Caco-2 (cell line): ENCODE measurements at regions not wholly inside any gene's neighbourhood (a gene's known extent, or its start where the extent isn't known, plus 50 kb on each side); places are given as distances from the start of the nearest gene placed in this dataset.

Experiments used
- BruUV-seq: library from RNA; stranded (reverse); fragments of 400-500 nt; replicated peaks from 2 replicates; lab custom pipeline; 2021; lab: Mats Ljungman, UMichigan
- CTCF ChIA-PET: fragments of 300-600 bp; sonication (Branson Sonifier 250); formaldehyde crosslinking; loops from one replicate; lab custom pipeline; 2022; ENCODE audit warnings: antibody characterized with exemption; lab: Charles Lee
- POLR2A ChIA-PET: fragments of 300-600 bp; sonication (Branson Sonifier 250); formaldehyde crosslinking; loops from one replicate; lab custom pipeline; 2022; ENCODE audit warnings: antibody characterized with exemption; lab: Charles Lee
- DNase-seq, 2 experiments: peaks; one replicate each; pipeline versions ENCODE4 v3.0.0 to v3.0.0-alpha.2; 2020 to 2022
- H3K27me3 ChIP-seq: replicated peaks from 2 replicates; pipeline ENCODE4 v1.6.0; 2011; ENCODE audit warnings: low read length; ENCODE audit not compliant: control insufficient read depth, insufficient read depth
- H3K36me3 ChIP-seq: 2 replicates; pipeline ENCODE4 v1.5.1; 2011; ENCODE audit warnings: low read length; ENCODE audit not compliant: control insufficient read depth, insufficient read depth
- H3K4me1 ChIP-seq: fragments of 250-450 bp; sonication (Bioruptor Pico); 2 replicates; pipeline ENCODE4 v1.5.1; 2020; ENCODE audit warnings: mild to moderate bottlenecking
- H3K4me3 ChIP-seq: 2 replicates; pipeline ENCODE4 v1.5.1; 2011; ENCODE audit warnings: low read depth, mild to moderate bottlenecking, control low read depth, low read length
- H3K9me3 ChIP-seq: fragments of 250-450 bp; sonication (Bioruptor Pico); 2 replicates; pipeline ENCODE4 v1.5.1; 2020; ENCODE audit warnings: mild to moderate bottlenecking, moderate library complexity
- H3K27ac Mint-ChIP-seq: one replicate; pipeline ENCODE4 v1.8.0; 2022; ENCODE audit warnings: mixed read lengths; ENCODE audit not compliant: unreplicated experiment
- H3K27me3 Mint-ChIP-seq: one replicate; pipeline ENCODE4 v1.8.0; 2022; ENCODE audit warnings: mixed read lengths; ENCODE audit not compliant: insufficient read depth, unreplicated experiment
- H3K36me3 Mint-ChIP-seq: one replicate; pipeline ENCODE4 v1.8.0; 2022; ENCODE audit warnings: mild to moderate bottlenecking, mixed read lengths; ENCODE audit not compliant: insufficient read depth, unreplicated experiment
- H3K4me1 Mint-ChIP-seq: one replicate; pipeline ENCODE4 v1.8.0; 2022; ENCODE audit warnings: low read depth, mixed read lengths; ENCODE audit not compliant: unreplicated experiment
- H3K4me3 Mint-ChIP-seq: one replicate; pipeline ENCODE4 v1.8.0; 2022; ENCODE audit warnings: mild to moderate bottlenecking, moderate library complexity, mixed read lengths; ENCODE audit not compliant: unreplicated experiment
- H3K9me3 Mint-ChIP-seq: one replicate; pipeline ENCODE4 v1.8.0; 2022; ENCODE audit warnings: mixed read lengths; ENCODE audit not compliant: unreplicated experiment
- intact Hi-C: fragments of 100-400 bp; cut with micrococcal nuclease; formaldehyde crosslinking; loops from one replicate; pipeline ENCODE4 v1.10.0; 2022; ENCODE audit not compliant: unreplicated experiment
- TF ChIP-seq, protein P1 (sequence below), 2 experiments: fragments of 200-600 bp in 1 of 2; IDR thresholded peaks; 1 replicate in 1 of 2; 2 replicates in 1 of 2; pipeline versions ENCODE4 v1.5.1 to v1.8.0; 2011 to 2022; ENCODE audit warnings: antibody characterized with exemption in 1 of 2, control low read depth in 1 of 2, inconsistent platforms in 1 of 2, low read depth in 1 of 2, low read length in 1 of 2, mild to moderate bottlenecking in 1 of 2, moderate library complexity in 1 of 2; ENCODE audit not compliant: insufficient read depth in 1 of 2, severe bottlenecking in 1 of 2, unreplicated experiment in 1 of 2

DNA sequence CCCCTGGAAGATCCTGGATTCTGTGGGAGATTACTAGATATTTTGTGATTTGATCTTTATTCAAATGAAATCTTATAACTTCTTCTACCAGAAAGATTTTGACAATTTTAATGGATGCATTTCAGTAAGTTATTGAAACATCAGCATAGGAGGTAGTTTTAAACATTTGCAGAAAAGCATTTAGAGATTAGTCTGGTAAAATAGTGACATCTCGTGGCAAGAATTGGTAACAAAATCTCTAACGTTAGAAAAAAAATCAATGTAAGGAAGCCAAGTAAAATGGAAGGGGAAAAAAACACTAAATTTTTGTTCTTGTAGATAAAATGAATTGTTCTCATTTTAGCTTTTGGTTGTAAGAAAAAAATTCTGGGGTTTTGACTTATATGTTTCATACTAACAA lies 73.3 kb downstream of the TASL start:
- BruUV-seq = no TSS peak
- H3K9me3 ChIP-seq = no peaks in the 10 kb centered on the region
- H3K36me3 ChIP-seq = no peaks in the 10 kb centered on the region
- intact Hi-C loops = loop anchor here (1.0 to 2.0 kb wide), 3 partner anchors 161 to 362 kb away; no protein-coding TSS in a partner anchor
- Mint-ChIP-seq H3K27ac (no peak overlapping the region), H3K27me3 (peaks cover 3% of the 10 kb centered on the region), H3K4me3 (no peak overlapping the region), H3K36me3 (no peaks in the 10 kb centered on the region), H3K9me3 (no peaks in the 10 kb centered on the region), H3K4me1 (no peaks in the 10 kb centered on the region)
- TF ChIP-seq, protein P1, sequence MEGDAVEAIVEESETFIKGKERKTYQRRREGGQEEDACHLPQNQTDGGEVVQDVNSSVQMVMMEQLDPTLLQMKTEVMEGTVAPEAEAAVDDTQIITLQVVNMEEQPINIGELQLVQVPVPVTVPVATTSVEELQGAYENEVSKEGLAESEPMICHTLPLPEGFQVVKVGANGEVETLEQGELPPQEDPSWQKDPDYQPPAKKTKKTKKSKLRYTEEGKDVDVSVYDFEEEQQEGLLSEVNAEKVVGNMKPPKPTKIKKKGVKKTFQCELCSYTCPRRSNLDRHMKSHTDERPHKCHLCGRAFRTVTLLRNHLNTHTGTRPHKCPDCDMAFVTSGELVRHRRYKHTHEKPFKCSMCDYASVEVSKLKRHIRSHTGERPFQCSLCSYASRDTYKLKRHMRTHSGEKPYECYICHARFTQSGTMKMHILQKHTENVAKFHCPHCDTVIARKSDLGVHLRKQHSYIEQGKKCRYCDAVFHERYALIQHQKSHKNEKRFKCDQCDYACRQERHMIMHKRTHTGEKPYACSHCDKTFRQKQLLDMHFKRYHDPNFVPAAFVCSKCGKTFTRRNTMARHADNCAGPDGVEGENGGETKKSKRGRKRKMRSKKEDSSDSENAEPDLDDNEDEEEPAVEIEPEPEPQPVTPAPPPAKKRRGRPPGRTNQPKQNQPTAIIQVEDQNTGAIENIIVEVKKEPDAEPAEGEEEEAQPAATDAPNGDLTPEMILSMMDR (IDR thresholded peaks at IDR 0.05; ENCODE audit: insufficient read depth in 1 of 2, low read depth in 1 of 2, low read length in 1 of 2, severe bottlenecking in 1 of 2, unreplicated experiment in 1 of 2) = peak in 1 of 2 experiments; percentile 49
- H3K27me3 ChIP-seq = no peaks in the 10 kb centered on the region
- POLR2A ChIA-PET = no interaction called here
- H3K4me1 ChIP-seq = no peaks in the 10 kb centered on the region
- H3K4me3 ChIP-seq = no peak overlapping the region
- CTCF ChIA-PET = no interaction called here
- DNase-seq = no peak

DNA sequence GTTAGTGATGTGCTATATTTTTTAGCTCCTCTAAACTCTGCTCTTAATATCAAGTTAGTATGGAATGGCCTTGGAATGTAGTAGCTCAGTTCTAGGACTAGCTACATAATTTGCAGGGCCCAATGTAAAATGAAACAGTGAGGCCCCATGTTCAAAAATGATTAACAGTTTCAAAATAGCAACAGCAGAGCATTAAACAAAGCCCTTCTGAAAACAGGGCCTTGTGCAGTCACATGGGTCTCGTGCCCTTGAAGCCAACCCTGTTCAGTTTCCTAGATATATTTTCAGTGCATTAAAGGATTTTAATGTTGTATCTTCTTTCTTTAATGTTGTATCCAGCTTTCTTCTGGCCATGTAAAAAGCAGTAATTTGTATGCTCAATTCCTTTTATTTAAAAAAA lies 82.1 kb downstream of the TASL start:
- H3K27me3 ChIP-seq = no peaks in the 10 kb centered on the region
- H3K4me3 Mint-ChIP-seq = no peak overlapping the region
- no peak overlapping the region for H3K4me3 ChIP-seq
- peaks cover 4% of the 10 kb centered on the region for H3K27me3 Mint-ChIP-seq
- H3K36me3 ChIP-seq = no peaks in the 10 kb centered on the region
- no peaks in the 10 kb centered on the region for H3K4me1 Mint-ChIP-seq
- no TSS peak for BruUV-seq
- no peak overlapping the region for H3K27ac Mint-ChIP-seq
- no peak for DNase-seq
- TF ChIP-seq, protein P1 (IDR thresholded peaks at IDR 0.05; ENCODE audit: insufficient read depth in 1 of 2, low read depth in 1 of 2, low read length in 1 of 2, severe bottlenecking in 1 of 2, unreplicated experiment in 1 of 2) = no peak
- ChIA-PET CTCF (interaction anchor here (0.6 kb wide), 1 partner anchor 14 kb away, joined by 3 read pairs; no protein-coding TSS in a partner anchor), POLR2A (no interaction called here)
- no peaks in the 10 kb centered on the region for H3K9me3 Mint-ChIP-seq
- H3K9me3 ChIP-seq = no peaks in the 10 kb centered on the region
- no peaks in the 10 kb centered on the region for H3K4me1 ChIP-seq
- intact Hi-C loops = no loop called here
- no peaks in the 10 kb centered on the region for H3K36me3 Mint-ChIP-seq

DNA sequence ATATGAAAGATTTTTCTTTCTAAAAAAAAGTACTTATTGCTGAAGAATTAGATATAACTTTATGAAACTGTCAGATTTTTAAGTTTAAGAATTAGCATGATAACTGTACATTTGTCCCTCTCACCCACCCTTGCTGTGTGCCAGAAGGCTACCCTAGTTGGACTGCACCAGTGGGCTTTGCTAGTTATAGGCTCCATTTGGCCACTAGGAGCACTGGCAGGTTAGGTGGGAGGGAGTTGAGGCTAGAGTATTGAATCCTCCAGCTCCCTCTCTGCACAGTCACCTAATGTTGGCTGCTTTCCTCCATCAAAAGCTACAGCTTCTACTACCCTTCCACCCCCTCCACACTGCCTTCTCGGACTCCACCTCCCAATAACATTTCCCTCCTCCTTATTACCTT lies 84.2 kb downstream of the TASL start:
- TF ChIP-seq, protein P1 (IDR thresholded peaks at IDR 0.05; ENCODE audit: insufficient read depth in 1 of 2, low read depth in 1 of 2, low read length in 1 of 2, severe bottlenecking in 1 of 2, unreplicated experiment in 1 of 2) = no peak
- H3K27me3 Mint-ChIP-seq = peaks cover 2% of the 10 kb centered on the region
- H3K4me3 Mint-ChIP-seq = no peak overlapping the region
- intact Hi-C loops = no loop called here
- H3K36me3 Mint-ChIP-seq = no peaks in the 10 kb centered on the region
- no peaks in the 10 kb centered on the region for H3K36me3 ChIP-seq
- H3K27ac Mint-ChIP-seq = no peak overlapping the region
- no peak overlapping the region for H3K4me3 ChIP-seq
- H3K9me3 Mint-ChIP-seq = no peaks in the 10 kb centered on the region
- BruUV-seq = no TSS peak
- ChIA-PET POLR2A (no interaction called here), CTCF (no interaction called here)
- H3K4me1 ChIP-seq = no peaks in the 10 kb centered on the region
- H3K9me3 ChIP-seq = no peaks in the 10 kb centered on the region
- no peaks in the 10 kb centered on the region for H3K27me3 ChIP-seq
- no peak for DNase-seq
- no peaks in the 10 kb centered on the region for H3K4me1 Mint-ChIP-seq
